ENCODE measurements at regions not wholly inside any gene's neighbourhood (a gene's known extent, or its start where the extent isn't known, plus 50 kb on each side); places are given as distances from the start of the nearest gene placed in this dataset.

- intact Hi-C loops (cut with micrococcal nuclease; ENCODE audit: unreplicated experiment) = no loop called here
- H3K36me3 ChIP-seq (ENCODE audit: insufficient read depth, low read length, poor library complexity, severe bottlenecking) = no peaks in the 10 kb centered on the region
- H3K27ac ChIP-seq (ENCODE audit: low read depth, low read length, poor library complexity, severe bottlenecking) = no peak overlapping the region
- no peak overlapping the region for H3K4me3 ChIP-seq (ENCODE audit: low read depth, low read length, poor library complexity, severe bottlenecking)
- peak; percentile 39 for DNase-seq (ENCODE audit: low spot score)
- no peaks in the 10 kb centered on the region for H3K9me3 ChIP-seq (ENCODE audit: low read depth, low read length, poor library complexity, severe bottlenecking)
- ChIA-PET CTCF (no interaction called here), POLR2A (ENCODE audit: low non-redundant PET) (interaction anchor here (0.7 kb wide), 1 partner anchor 14 kb away, joined by 3 read pairs; no protein-coding TSS in a partner anchor)
- H3K4me1 ChIP-seq (ENCODE audit: insufficient read depth, low read length, poor library complexity, severe bottlenecking) = no peaks in the 10 kb centered on the region
- TF ChIP-seq EZH2 (IDR thresholded peaks at IDR 0.05; ENCODE audit: borderline replicate concordance, low read depth, low read length, poor library complexity, severe bottlenecking) = no peak
- no peak for TF ChIP-seq CTCF (conservative IDR thresholded peaks at IDR 0.05; ENCODE audit: low read depth, low read length)
- no TSS peak for BruUV-seq (replicated peaks)
- no peaks in the 10 kb centered on the region for H3K27me3 ChIP-seq (replicated peaks; ENCODE audit: insufficient read depth, low read depth, low read length, poor library complexity)
Measured at GRCh38 chr3:99128725-99129505, 227.4 kb upstream of the DCBLD2 start.

- no peak for DNase-seq (ENCODE audit: low spot score)
- POLR2A ChIA-PET (ENCODE audit: low non-redundant PET) = no interaction called here
- Histone ChIP-seq H3K27ac (ENCODE audit: low read depth, low read length, poor library complexity, severe bottlenecking) (no peak overlapping the region), H3K9me3 (ENCODE audit: low read depth, low read length, poor library complexity, severe bottlenecking) (no peaks in the 10 kb centered on the region), H3K27me3 (replicated peaks; ENCODE audit: insufficient read depth, low read depth, low read length, poor library complexity) (no peaks in the 10 kb centered on the region), H3K4me3 (ENCODE audit: low read depth, low read length, poor library complexity, severe bottlenecking) (no peak overlapping the region), H3K36me3 (ENCODE audit: insufficient read depth, low read length, poor library complexity, severe bottlenecking) (no peaks in the 10 kb centered on the region), H3K4me1 (ENCODE audit: insufficient read depth, low read length, poor library complexity, severe bottlenecking) (no peaks in the 10 kb centered on the region)
- TF ChIP-seq EZH2 (IDR thresholded peaks at IDR 0.05; ENCODE audit: borderline replicate concordance, low read depth, low read length, poor library complexity, severe bottlenecking) (no peak), CTCF (conservative IDR thresholded peaks at IDR 0.05; ENCODE audit: low read depth, low read length) (no peak)
- no TSS peak for BruUV-seq (replicated peaks)
- CTCF ChIA-PET = no interaction called here
- intact Hi-C loops (cut with micrococcal nuclease; ENCODE audit: unreplicated experiment) = no loop called here
Measured at GRCh38 chr3:99128235-99128634, 226.7 kb upstream of the DCBLD2 start.

GRCh38 chr3:99126316-99126715 lies 224.8 kb upstream of the DCBLD2 start:
- Histone ChIP-seq H3K9me3 (ENCODE audit: low read depth, low read length, poor library complexity, severe bottlenecking) (no peaks in the 10 kb centered on the region), H3K4me3 (ENCODE audit: low read depth, low read length, poor library complexity, severe bottlenecking) (no peak overlapping the region), H3K27me3 (replicated peaks; ENCODE audit: insufficient read depth, low read depth, low read length, poor library complexity) (no peaks in the 10 kb centered on the region), H3K27ac (ENCODE audit: low read depth, low read length, poor library complexity, severe bottlenecking) (no peak overlapping the region), H3K36me3 (ENCODE audit: insufficient read depth, low read length, poor library complexity, severe bottlenecking) (no peaks in the 10 kb centered on the region), H3K4me1 (ENCODE audit: insufficient read depth, low read length, poor library complexity, severe bottlenecking) (no peaks in the 10 kb centered on the region)
- ChIA-PET POLR2A (ENCODE audit: low non-redundant PET) (no interaction called here), CTCF (no interaction called here)
- intact Hi-C loops (cut with micrococcal nuclease; ENCODE audit: unreplicated experiment) = no loop called here
- no peak for DNase-seq (ENCODE audit: low spot score)
- TF ChIP-seq CTCF (conservative IDR thresholded peaks at IDR 0.05; ENCODE audit: low read depth, low read length) (no peak), EZH2 (IDR thresholded peaks at IDR 0.05; ENCODE audit: borderline replicate concordance, low read depth, low read length, poor library complexity, severe bottlenecking) (no peak)
- BruUV-seq (replicated peaks) = no TSS peak
